Breast epithelium (tissue), 3 donors: ENCODE measurements at regions not wholly inside any gene's neighbourhood (a gene's known extent, or its start where the extent isn't known, plus 50 kb on each side); places are given as distances from the start of the nearest gene placed in this dataset.

Experiments used
- POLR2A ChIP-seq: fragments of 450-650 bp; IDR thresholded peaks from one replicate; pipeline ENCODE4 v1.6.1; 2016; ENCODE audit warnings: antibody characterized with exemption, mild to moderate bottlenecking, moderate library complexity
- POLR2AphosphoS5 ChIP-seq, 3 donors: sonication (generic); formaldehyde crosslinking; IDR thresholded peaks; one replicate each; pipeline ENCODE4 v1.6.1; 2017; ENCODE audit warnings: antibody characterized with exemption in 3 of 3
- TF ChIP-seq, protein P1 (sequence below), 3 donors: fragments of 450-650 bp; IDR thresholded peaks; one replicate each; pipeline ENCODE4 v1.5.1; 2016 to 2017; ENCODE audit warnings: antibody characterized with exemption in 3 of 3, mild to moderate bottlenecking in 3 of 3, moderate library complexity in 3 of 3

DNA sequence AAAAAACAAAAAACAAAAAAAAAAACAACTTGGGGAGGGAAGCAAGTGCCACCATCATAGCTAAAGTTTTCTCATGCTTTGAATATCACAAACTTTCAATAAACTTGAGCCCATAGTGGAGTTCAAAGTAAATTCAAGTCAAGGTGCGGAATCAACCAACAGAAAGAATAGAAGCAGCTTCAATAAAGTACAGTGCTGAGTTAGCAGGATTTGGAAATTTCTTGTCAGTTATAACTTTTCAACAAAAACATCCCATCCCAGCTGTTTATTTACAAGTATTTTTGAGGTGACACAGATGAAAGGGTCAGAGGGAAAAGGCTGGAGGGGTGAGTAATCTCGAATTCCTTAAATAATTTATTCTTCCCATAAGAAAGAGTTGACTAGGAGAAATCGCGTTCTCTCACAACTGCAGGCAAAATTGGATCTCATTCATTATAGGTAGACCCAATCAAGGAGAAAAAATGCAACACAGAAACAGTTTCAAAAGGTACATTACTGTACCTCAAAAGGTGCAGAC is 477.4 kb upstream of the RASGRP1 start:
- TF ChIP-seq, protein P1, sequence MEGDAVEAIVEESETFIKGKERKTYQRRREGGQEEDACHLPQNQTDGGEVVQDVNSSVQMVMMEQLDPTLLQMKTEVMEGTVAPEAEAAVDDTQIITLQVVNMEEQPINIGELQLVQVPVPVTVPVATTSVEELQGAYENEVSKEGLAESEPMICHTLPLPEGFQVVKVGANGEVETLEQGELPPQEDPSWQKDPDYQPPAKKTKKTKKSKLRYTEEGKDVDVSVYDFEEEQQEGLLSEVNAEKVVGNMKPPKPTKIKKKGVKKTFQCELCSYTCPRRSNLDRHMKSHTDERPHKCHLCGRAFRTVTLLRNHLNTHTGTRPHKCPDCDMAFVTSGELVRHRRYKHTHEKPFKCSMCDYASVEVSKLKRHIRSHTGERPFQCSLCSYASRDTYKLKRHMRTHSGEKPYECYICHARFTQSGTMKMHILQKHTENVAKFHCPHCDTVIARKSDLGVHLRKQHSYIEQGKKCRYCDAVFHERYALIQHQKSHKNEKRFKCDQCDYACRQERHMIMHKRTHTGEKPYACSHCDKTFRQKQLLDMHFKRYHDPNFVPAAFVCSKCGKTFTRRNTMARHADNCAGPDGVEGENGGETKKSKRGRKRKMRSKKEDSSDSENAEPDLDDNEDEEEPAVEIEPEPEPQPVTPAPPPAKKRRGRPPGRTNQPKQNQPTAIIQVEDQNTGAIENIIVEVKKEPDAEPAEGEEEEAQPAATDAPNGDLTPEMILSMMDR (IDR thresholded peaks at IDR 0.05), result no peak
- TF ChIP-seq POLR2A, result no peak
- no peak for TF ChIP-seq POLR2AphosphoS5 (IDR thresholded peaks at IDR 0.05)
